ENCODE measurements at regions not wholly inside any gene's neighbourhood (a gene's known extent, or its start where the extent isn't known, plus 50 kb on each side); places are given as distances from the start of the nearest gene placed in this dataset.

DNA sequence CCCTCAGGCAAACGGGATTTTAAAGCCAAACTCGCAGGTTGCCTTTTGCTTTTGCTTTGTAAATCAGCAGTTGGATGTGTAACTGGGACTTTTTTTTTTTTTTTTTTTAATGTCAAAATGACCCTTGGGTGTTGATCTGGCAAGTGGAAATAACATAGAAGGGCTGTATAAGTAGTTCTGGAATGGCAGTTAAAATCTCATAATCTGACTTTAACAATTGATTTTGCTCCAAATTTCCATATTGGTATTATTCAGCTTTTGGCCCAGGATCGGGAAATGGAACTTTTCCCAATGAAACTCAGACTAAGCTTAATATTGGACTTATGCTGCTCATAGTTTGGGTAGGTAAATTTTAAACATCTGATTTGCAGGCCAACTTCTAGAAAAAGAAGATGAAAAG is 346.8 kb upstream of the NUDT12 start:
- no peak overlapping the region for H2AFZ ChIP-seq (replicated peaks; ENCODE audit: low read length, poor library complexity)
- H3K14ac ChIP-seq (replicated peaks; ENCODE audit: low read depth, low read length), result no peak overlapping the region
- no peaks in the 10 kb centered on the region for H3K9me3 ChIP-seq (ENCODE audit: control insufficient read depth, insufficient read depth, low read length)
- in situ Hi-C loops (cut with MboI; ENCODE audit: low sequenced_read_pairs), result no loop called here
- H3K36me3 ChIP-seq (ENCODE audit: control insufficient read depth, insufficient read depth, low read length), result no peaks in the 10 kb centered on the region
- POLR2A ChIA-PET (ENCODE audit: unreplicated experiment), result no interaction called here
- BruUV-seq (replicated peaks), result no TSS peak
- H3K27me3 ChIP-seq (ENCODE audit: control insufficient read depth, insufficient read depth, low read length), result no peaks in the 10 kb centered on the region
- no peak overlapping the region for H3K9ac ChIP-seq (ENCODE audit: low read depth, low read length)
- H2AK5ac ChIP-seq (ENCODE audit: low read depth, low read length), result no peak overlapping the region
- no peak overlapping the region for H3K4ac ChIP-seq (ENCODE audit: low read depth, low read length)
- no peak overlapping the region for H3K23ac ChIP-seq (ENCODE audit: low read depth, low read length)
- H3K18ac ChIP-seq (ENCODE audit: low read depth, low read length), result no peak overlapping the region
- no peaks in the 10 kb centered on the region for H3K4me1 ChIP-seq (ENCODE audit: control insufficient read depth, insufficient read depth, low read length)
- TF ChIP-seq BHLHE40 (IDR thresholded peaks at IDR 0.05; ENCODE audit: low read depth, low read length) (no peak), MAZ (IDR thresholded peaks at IDR 0.05; ENCODE audit: borderline replicate concordance, low read depth, low read length) (no peak)
- TF ChIP-seq, protein P1, sequence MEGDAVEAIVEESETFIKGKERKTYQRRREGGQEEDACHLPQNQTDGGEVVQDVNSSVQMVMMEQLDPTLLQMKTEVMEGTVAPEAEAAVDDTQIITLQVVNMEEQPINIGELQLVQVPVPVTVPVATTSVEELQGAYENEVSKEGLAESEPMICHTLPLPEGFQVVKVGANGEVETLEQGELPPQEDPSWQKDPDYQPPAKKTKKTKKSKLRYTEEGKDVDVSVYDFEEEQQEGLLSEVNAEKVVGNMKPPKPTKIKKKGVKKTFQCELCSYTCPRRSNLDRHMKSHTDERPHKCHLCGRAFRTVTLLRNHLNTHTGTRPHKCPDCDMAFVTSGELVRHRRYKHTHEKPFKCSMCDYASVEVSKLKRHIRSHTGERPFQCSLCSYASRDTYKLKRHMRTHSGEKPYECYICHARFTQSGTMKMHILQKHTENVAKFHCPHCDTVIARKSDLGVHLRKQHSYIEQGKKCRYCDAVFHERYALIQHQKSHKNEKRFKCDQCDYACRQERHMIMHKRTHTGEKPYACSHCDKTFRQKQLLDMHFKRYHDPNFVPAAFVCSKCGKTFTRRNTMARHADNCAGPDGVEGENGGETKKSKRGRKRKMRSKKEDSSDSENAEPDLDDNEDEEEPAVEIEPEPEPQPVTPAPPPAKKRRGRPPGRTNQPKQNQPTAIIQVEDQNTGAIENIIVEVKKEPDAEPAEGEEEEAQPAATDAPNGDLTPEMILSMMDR (conservative IDR thresholded peaks at IDR 0.05; ENCODE audit: low read depth, low read length), result no peak
- no peak overlapping the region for H2AK9ac ChIP-seq (replicated peaks; ENCODE audit: low read depth, low read length, poor library complexity)
- no peak overlapping the region for H2BK5ac ChIP-seq (ENCODE audit: low read depth, low read length, poor library complexity, severe bottlenecking)
- no peaks in the 10 kb centered on the region for H4K20me1 ChIP-seq (ENCODE audit: insufficient read depth, low read length)
- CTCF ChIA-PET, result no interaction called here
- no peak overlapping the region for H3K56ac ChIP-seq (ENCODE audit: extremely low read depth, insufficient read depth, low read length)
- intact Hi-C loops (cut with micrococcal nuclease), result no loop called here
- dilution Hi-C loops (cut with HindIII; ENCODE audit: low sequenced_read_pairs, unreplicated experiment), result no loop called here
- ATAC-seq (ENCODE audit: low read depth) (no peak), DNase-seq (no peak)
- H4K5ac ChIP-seq (ENCODE audit: low read depth, low read length), result no peak overlapping the region
- H2BK120ac ChIP-seq (ENCODE audit: low read depth, low read length), result no peak overlapping the region
- no CpG with 5 or more reads among the region's 3 CpGs for whole genome bisulfite sequencing, 2 experiments (ENCODE audit: extremely low coverage in 2 of 2, insufficient read length in 1 of 2)
- no peak overlapping the region for H2BK20ac ChIP-seq (ENCODE audit: low read depth, low read length)
- H4K8ac ChIP-seq (ENCODE audit: low read depth in 2 of 2, low read length in 2 of 2), result no peak overlapping the region
- no peak overlapping the region for H3K27ac ChIP-seq (ENCODE audit: insufficient read depth, low read length)
- H3K4me2 ChIP-seq (ENCODE audit: low read depth, low read length), result no peak overlapping the region
- no peaks in the 10 kb centered on the region for H3K9me1 ChIP-seq (ENCODE audit: insufficient read depth, low read length)
- H2BK15ac ChIP-seq (ENCODE audit: low read depth, low read length), result no peak overlapping the region
- no peak overlapping the region for H4K91ac ChIP-seq (ENCODE audit: insufficient read depth, low read depth, low read length)
- no peaks in the 10 kb centered on the region for H3K79me1 ChIP-seq (ENCODE audit: low read depth in 1 of 2, low read length in 2 of 2)
- H3K4me3 ChIP-seq (ENCODE audit: insufficient read depth, low read depth, low read length), result no peak overlapping the region

All from IMR-90 (cell line).